Calu3 (cell line): ENCODE measurements at regions not wholly inside any gene's neighbourhood (a gene's known extent, or its start where the extent isn't known, plus 50 kb on each side); places are given as distances from the start of the nearest gene placed in this dataset.

Experiments
- BruUV-seq: library from RNA; stranded (reverse); fragments of 400-500 nt; replicated peaks from 2 replicates; lab custom pipeline; 2021; lab: Mats Ljungman, UMichigan
- CTCF ChIA-PET: fragments of 300-600 bp; sonication (Branson Sonifier 250); formaldehyde crosslinking; loops from one replicate; lab custom pipeline; 2022; ENCODE audit warnings: antibody characterized with exemption; lab: Charles Lee
- DNase-seq: peaks from one replicate; pipeline ENCODE4 v3.0.0; 2022
- H3K27ac Mint-ChIP-seq: one replicate; pipeline ENCODE4 v1.8.0; 2022; ENCODE audit warnings: mixed read lengths; ENCODE audit not compliant: unreplicated experiment
- H3K27me3 Mint-ChIP-seq: one replicate; pipeline ENCODE4 v1.8.0; 2022; ENCODE audit warnings: mixed read lengths; ENCODE audit not compliant: unreplicated experiment
- H3K36me3 Mint-ChIP-seq: one replicate; pipeline ENCODE4 v1.8.0; 2022; ENCODE audit warnings: mild to moderate bottlenecking, moderate library complexity, mixed read lengths; ENCODE audit not compliant: insufficient read depth, unreplicated experiment
- H3K4me1 Mint-ChIP-seq: one replicate; pipeline ENCODE4 v1.8.0; 2022; ENCODE audit warnings: mild to moderate bottlenecking, low read depth, mixed read lengths; ENCODE audit not compliant: unreplicated experiment
- H3K4me3 Mint-ChIP-seq: one replicate; pipeline ENCODE4 v1.8.0; 2022; ENCODE audit warnings: mild to moderate bottlenecking, low read depth, moderate library complexity, mixed read lengths; ENCODE audit not compliant: unreplicated experiment
- H3K9me3 Mint-ChIP-seq: one replicate; pipeline ENCODE4 v1.8.0; 2022; ENCODE audit warnings: low read depth, mixed read lengths; ENCODE audit not compliant: unreplicated experiment
- intact Hi-C: fragments of 100-400 bp; cut with micrococcal nuclease; formaldehyde crosslinking; loops from one replicate; pipeline ENCODE4 v1.10.0; 2022; ENCODE audit not compliant: unreplicated experiment
- TF ChIP-seq, protein P1 (sequence below): fragments of 200-600 bp; IDR thresholded peaks from one replicate; pipeline ENCODE4 v1.8.0; 2022; ENCODE audit warnings: antibody characterized with exemption; ENCODE audit not compliant: unreplicated experiment

GRCh38 chr5:133827011-133827410, 141.4 kb downstream of the C5orf15 start:
- Mint-ChIP-seq H3K4me3 (no peak overlapping the region), H3K27me3 (peaks cover 93% of the 10 kb centered on the region), H3K9me3 (no peaks in the 10 kb centered on the region), H3K36me3 (peaks cover 5% of the 10 kb centered on the region), H3K27ac (no peak overlapping the region), H3K4me1 (no peaks in the 10 kb centered on the region)
- no peak for DNase-seq
- BruUV-seq = no TSS peak
- TF ChIP-seq, protein P1, sequence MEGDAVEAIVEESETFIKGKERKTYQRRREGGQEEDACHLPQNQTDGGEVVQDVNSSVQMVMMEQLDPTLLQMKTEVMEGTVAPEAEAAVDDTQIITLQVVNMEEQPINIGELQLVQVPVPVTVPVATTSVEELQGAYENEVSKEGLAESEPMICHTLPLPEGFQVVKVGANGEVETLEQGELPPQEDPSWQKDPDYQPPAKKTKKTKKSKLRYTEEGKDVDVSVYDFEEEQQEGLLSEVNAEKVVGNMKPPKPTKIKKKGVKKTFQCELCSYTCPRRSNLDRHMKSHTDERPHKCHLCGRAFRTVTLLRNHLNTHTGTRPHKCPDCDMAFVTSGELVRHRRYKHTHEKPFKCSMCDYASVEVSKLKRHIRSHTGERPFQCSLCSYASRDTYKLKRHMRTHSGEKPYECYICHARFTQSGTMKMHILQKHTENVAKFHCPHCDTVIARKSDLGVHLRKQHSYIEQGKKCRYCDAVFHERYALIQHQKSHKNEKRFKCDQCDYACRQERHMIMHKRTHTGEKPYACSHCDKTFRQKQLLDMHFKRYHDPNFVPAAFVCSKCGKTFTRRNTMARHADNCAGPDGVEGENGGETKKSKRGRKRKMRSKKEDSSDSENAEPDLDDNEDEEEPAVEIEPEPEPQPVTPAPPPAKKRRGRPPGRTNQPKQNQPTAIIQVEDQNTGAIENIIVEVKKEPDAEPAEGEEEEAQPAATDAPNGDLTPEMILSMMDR = no peak
- CTCF ChIA-PET = no interaction called here
- intact Hi-C loops = no loop called here

DNA sequence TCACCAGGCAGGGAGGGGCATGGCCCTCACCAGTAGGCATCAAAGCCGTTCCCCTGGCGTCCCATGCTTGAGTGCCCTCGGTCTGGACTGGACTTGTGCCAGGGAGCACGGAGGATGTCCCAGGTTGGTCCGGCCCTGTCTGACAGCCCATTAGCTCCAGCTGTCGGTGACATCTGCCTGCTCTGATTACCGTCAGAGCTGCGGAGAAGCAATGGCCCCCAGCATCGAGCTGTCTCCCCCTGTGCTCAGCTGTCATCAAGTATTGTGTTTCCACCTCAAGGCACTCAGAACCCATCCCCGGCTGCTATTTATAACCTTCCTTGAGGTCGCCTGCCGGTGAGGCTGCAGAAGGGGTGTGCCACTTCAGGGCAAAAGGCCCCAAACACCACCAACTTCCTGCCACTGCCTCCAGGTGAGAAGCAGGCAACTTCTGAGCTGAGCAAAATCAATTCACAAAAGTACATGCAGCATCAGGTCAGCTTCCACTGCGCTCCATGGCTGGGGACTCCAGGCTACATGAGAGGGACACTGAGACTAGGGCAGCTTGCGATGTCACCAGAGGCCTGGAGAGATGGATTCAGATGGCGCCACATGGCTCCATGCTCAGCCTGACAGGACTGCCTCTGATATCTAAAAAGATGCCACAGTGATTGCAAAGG, 142.7 kb downstream of the C5orf15 start:
- Mint-ChIP-seq H3K27me3 (peaks cover 93% of the 10 kb centered on the region), H3K36me3 (peaks cover 5% of the 10 kb centered on the region), H3K4me3 (no peak overlapping the region), H3K9me3 (no peaks in the 10 kb centered on the region), H3K4me1 (peaks cover 8% of the 10 kb centered on the region), H3K27ac (no peak overlapping the region)
- TF ChIP-seq, protein P1 = no peak
- no TSS peak for BruUV-seq
- intact Hi-C loops = no loop called here
- CTCF ChIA-PET = no interaction called here
- no peak for DNase-seq

DNA sequence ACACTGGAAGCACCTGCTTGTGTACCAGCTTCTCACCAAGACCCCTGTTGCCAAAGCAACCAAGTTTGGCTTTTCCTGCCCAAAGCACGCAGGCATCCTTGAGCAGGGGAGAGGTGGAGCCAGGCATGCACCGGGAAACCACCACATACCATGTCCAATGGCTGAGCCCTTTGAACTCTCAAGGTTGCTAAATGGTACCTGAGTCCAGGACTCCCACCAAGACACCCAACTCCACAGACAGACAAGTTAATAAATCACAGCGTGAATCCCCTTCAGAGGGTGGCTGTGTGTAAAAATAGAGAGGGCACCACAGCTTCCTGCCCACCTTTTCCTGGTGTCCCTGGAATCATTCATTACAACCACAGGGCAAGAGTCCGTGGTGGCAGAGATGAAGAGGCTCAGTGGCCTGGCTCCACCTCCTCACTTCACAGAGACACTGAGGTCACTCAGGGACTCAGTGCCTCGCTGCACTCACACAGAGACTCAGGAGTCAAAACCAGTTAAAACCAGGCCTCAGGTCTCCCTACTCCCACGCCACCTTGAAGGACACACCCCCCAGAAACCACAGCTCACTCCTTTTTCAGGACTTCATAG, 143.7 kb downstream of the C5orf15 start:
- TF ChIP-seq, protein P1 = no peak
- H3K9me3 Mint-ChIP-seq = no peaks in the 10 kb centered on the region
- CTCF ChIA-PET = no interaction called here
- intact Hi-C loops = no loop called here
- no peak overlapping the region for H3K4me3 Mint-ChIP-seq
- DNase-seq = no peak
- H3K4me1 Mint-ChIP-seq = peaks cover 8% of the 10 kb centered on the region
- H3K27ac Mint-ChIP-seq = no peak overlapping the region
- peaks cover 5% of the 10 kb centered on the region for H3K36me3 Mint-ChIP-seq
- peaks cover 96% of the 10 kb centered on the region for H3K27me3 Mint-ChIP-seq
- no TSS peak for BruUV-seq

DNA sequence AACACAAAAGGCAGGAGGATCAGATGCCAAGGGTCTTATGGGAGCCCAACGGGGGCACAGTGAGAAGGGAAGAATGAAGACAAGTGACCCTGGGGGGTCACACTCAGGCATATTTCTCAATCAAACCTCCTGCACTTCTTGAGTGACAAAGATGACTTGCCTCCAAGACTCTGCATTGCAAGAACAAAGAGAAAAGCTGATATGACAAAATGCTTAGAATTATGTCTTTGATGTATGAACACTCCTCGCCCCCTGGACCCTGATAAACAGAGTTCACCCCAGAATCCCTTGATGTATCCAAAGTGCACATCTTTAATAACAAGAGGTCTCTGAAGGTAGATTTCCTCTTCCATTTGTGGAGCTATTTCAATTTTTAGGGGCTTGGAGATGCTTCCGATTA, 146.5 kb downstream of the C5orf15 start:
- intact Hi-C loops = no loop called here
- no TSS peak for BruUV-seq
- Mint-ChIP-seq H3K36me3 (peaks cover 5% of the 10 kb centered on the region), H3K27ac (no peak overlapping the region), H3K27me3 (peaks cover 100% of the 10 kb centered on the region), H3K4me3 (no peak overlapping the region), H3K4me1 (peaks cover 8% of the 10 kb centered on the region), H3K9me3 (no peaks in the 10 kb centered on the region)
- TF ChIP-seq, protein P1 = no peak
- CTCF ChIA-PET = no interaction called here
- DNase-seq = no peak
